ENCODE measurements at regions not wholly inside any gene's neighbourhood (a gene's known extent, or its start where the extent isn't known, plus 50 kb on each side); places are given as distances from the start of the nearest gene placed in this dataset.

GRCh38 chr10:64014281-64014680 lies 493.1 kb downstream of the REEP3 start:
- in situ Hi-C loops (cut with MboI; ENCODE audit: low sequenced_read_pairs, unreplicated experiment), result no loop called here
- no peak for TF ChIP-seq CTCF (IDR thresholded peaks at IDR 0.05; ENCODE audit: borderline replicate concordance, control extremely low read depth, extremely low read depth, insufficient read depth, missing control alignments)
- no peak for DNase-seq (ENCODE audit: low spot score)

- TF ChIP-seq CTCF (IDR thresholded peaks at IDR 0.05; ENCODE audit: borderline replicate concordance, control extremely low read depth, extremely low read depth, insufficient read depth, missing control alignments), result no peak
- no peak for DNase-seq (ENCODE audit: low spot score)
- in situ Hi-C loops (cut with MboI; ENCODE audit: low sequenced_read_pairs, unreplicated experiment), result no loop called here
Observed at GRCh38 chr10:64023926-64024470, 502.8 kb downstream of the REEP3 start.

- DNase-seq (ENCODE audit: low spot score), result no peak
- in situ Hi-C loops (cut with MboI; ENCODE audit: low sequenced_read_pairs, unreplicated experiment), result no loop called here
- TF ChIP-seq CTCF (IDR thresholded peaks at IDR 0.05; ENCODE audit: borderline replicate concordance, control extremely low read depth, extremely low read depth, insufficient read depth, missing control alignments), result no peak
Observed at GRCh38 chr10:64033711-64034110, 512.5 kb downstream of the REEP3 start.

GRCh38 chr10:64036321-64036930 lies 515.2 kb downstream of the REEP3 start:
- no peak for DNase-seq (ENCODE audit: low spot score)
- TF ChIP-seq CTCF (IDR thresholded peaks at IDR 0.05; ENCODE audit: borderline replicate concordance, control extremely low read depth, extremely low read depth, insufficient read depth, missing control alignments), result no peak
- in situ Hi-C loops (cut with MboI; ENCODE audit: low sequenced_read_pairs, unreplicated experiment), result no loop called here

GRCh38 chr10:64037071-64037661 lies 516.0 kb downstream of the REEP3 start:
- no peak for DNase-seq (ENCODE audit: low spot score)
- TF ChIP-seq CTCF (IDR thresholded peaks at IDR 0.05; ENCODE audit: borderline replicate concordance, control extremely low read depth, extremely low read depth, insufficient read depth, missing control alignments), result no peak
- in situ Hi-C loops (cut with MboI; ENCODE audit: low sequenced_read_pairs, unreplicated experiment), result no loop called here

GRCh38 chr10:64038107-64038506 lies 516.9 kb downstream of the REEP3 start:
- no peak for TF ChIP-seq CTCF (IDR thresholded peaks at IDR 0.05; ENCODE audit: borderline replicate concordance, control extremely low read depth, extremely low read depth, insufficient read depth, missing control alignments)
- in situ Hi-C loops (cut with MboI; ENCODE audit: low sequenced_read_pairs, unreplicated experiment), result no loop called here
- DNase-seq (ENCODE audit: low spot score), result no peak

All from GM13976 (cell line).